ENCODE measurements at regions not wholly inside any gene's neighbourhood (a gene's known extent, or its start where the extent isn't known, plus 50 kb on each side); places are given as distances from the start of the nearest gene placed in this dataset.

GRCh38 chr20:22288957-22289356 is 295.4 kb downstream of the FOXA2 start:
- no peak for TF ChIP-seq CTCF (conservative IDR thresholded peaks at IDR 0.05; ENCODE audit: low read depth, low read length)
- DNase-seq (ENCODE audit: low read depth): no peak
- H3K4me3 ChIP-seq (ENCODE audit: low read length): no peak overlapping the region

DNA sequence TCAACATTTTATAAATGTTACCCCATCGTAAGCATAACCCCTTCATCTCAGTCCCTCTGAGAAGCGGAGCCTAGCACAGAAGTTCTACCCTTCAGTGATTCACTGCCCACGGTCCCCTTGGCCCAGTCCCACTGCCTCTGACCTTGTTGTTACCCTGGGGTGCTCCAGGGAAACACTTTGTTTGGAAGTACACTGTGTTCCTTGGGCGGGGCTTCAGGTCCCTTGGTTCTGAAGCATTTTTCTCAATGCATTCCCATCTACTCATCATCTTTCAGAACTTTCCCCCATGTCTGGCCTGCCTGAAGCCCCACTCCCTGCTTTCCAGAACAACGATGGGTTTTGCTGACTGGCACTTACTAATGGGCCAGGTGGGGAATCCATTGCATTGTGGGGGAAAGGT is 296.2 kb downstream of the FOXA2 start:
- H3K4me3 ChIP-seq (ENCODE audit: low read length): no peak overlapping the region
- DNase-seq (ENCODE audit: low read depth): no peak
- no peak for TF ChIP-seq CTCF (conservative IDR thresholded peaks at IDR 0.05; ENCODE audit: low read depth, low read length)

- no peak overlapping the region for H3K4me3 ChIP-seq (ENCODE audit: low read length)
- no peak for TF ChIP-seq CTCF (conservative IDR thresholded peaks at IDR 0.05; ENCODE audit: low read depth, low read length)
- no peak for DNase-seq (ENCODE audit: low read depth)
Measured at GRCh38 chr20:22285555-22285954, 298.8 kb downstream of the FOXA2 start.

DNA sequence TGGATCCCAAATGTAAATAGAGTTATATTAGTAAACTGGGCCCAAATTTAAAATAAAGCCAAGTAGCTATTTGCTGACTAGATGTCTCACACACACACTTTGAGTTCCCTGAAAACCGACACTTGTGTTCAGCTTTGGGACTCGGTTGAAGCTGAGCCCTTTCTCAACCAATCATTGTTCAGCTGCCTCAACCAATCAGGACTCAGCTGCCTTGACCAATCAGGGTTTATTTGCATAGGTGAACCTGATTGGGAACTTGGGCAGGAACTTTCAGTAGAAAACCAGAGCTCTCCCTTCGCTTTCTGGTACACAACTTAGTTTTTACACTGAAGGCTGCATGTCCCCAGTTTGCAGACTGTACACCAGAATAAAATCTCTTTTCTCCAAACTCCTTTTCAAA is 301.7 kb downstream of the FOXA2 start:
- no peak overlapping the region for H3K4me3 ChIP-seq (ENCODE audit: low read length)
- TF ChIP-seq CTCF (conservative IDR thresholded peaks at IDR 0.05; ENCODE audit: low read depth, low read length): no peak
- no peak for DNase-seq (ENCODE audit: low read depth)

GRCh38 chr20:22274330-22274729 is 310.0 kb downstream of the FOXA2 start:
- TF ChIP-seq CTCF (conservative IDR thresholded peaks at IDR 0.05; ENCODE audit: low read depth, low read length): no peak
- no peak for DNase-seq (ENCODE audit: low read depth)
- no peak overlapping the region for H3K4me3 ChIP-seq (ENCODE audit: low read length)

GRCh38 chr20:22268675-22269074 is 315.7 kb downstream of the FOXA2 start:
- H3K4me3 ChIP-seq (ENCODE audit: low read length): no peak overlapping the region
- no peak for TF ChIP-seq CTCF (conservative IDR thresholded peaks at IDR 0.05; ENCODE audit: low read depth, low read length)
- DNase-seq (ENCODE audit: low read depth): no peak

DNA sequence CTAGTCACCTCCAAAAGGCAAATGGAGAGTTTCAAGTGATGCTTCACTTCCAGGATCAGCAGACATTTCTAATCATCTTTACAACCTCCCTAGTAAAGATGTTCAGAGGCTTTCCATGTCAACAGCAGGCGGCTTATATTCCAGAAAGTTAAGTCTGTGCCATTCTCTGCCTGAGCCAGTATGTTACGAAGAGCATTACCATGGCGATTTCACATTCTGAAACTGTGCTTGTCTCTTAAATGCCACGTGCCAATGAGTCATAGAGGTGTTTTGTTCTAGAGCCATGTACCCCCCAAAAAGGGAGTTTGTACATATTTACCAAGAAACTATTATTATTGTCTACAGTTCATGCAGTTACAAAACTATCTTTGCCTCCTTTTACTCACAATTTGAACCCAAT is 319.5 kb downstream of the FOXA2 start:
- DNase-seq (ENCODE audit: low read depth): no peak
- TF ChIP-seq CTCF (conservative IDR thresholded peaks at IDR 0.05; ENCODE audit: low read depth, low read length): no peak
- H3K4me3 ChIP-seq (ENCODE audit: low read length): no peak overlapping the region
